Fibroblast of lung (primary cell): ENCODE measurements at regions not wholly inside any gene's neighbourhood (a gene's known extent, or its start where the extent isn't known, plus 50 kb on each side); places are given as distances from the start of the nearest gene placed in this dataset.

Source experiments
- DNase-seq, 2 donors: peaks; one replicate each; pipeline versions ENCODE4 v3.0.0 to v3.0.0-alpha.2; 2010; ENCODE audit warnings: low read depth in 2 of 2
- H2AFZ ChIP-seq: 2 replicates; pipeline ENCODE4 v1.5.1; 2012; ENCODE audit warnings: low read length, control low read depth, inconsistent platforms
- H3K27ac ChIP-seq: 2 replicates; pipeline ENCODE4 v1.5.1; 2011; ENCODE audit warnings: low read length, control low read depth; ENCODE audit not compliant: insufficient read depth
- H3K27me3 ChIP-seq: 2 replicates; pipeline ENCODE4 v1.5.1; 2011; ENCODE audit warnings: mild to moderate bottlenecking, low read length; ENCODE audit not compliant: control insufficient read depth, insufficient read depth
- H3K36me3 ChIP-seq: 2 replicates; pipeline ENCODE4 v1.5.1; 2011; ENCODE audit warnings: low read length; ENCODE audit not compliant: control insufficient read depth, insufficient read depth
- H3K4me1 ChIP-seq: 2 replicates; pipeline ENCODE4 v1.5.1; 2011; ENCODE audit warnings: low read length; ENCODE audit not compliant: control insufficient read depth, insufficient read depth; ENCODE audit errors: extremely low read depth
- H3K4me2 ChIP-seq: 2 replicates; pipeline ENCODE4 v1.5.1; 2011; ENCODE audit warnings: low read length, control low read depth; ENCODE audit not compliant: insufficient read depth; ENCODE audit errors: extremely low read depth
- H3K4me3 ChIP-seq, 4 experiments: fragments of 200-600 bp in 1 of 4; sonication (generic) in 1 of 4; replicated peaks in 1 of 4; 2 replicates each; pipeline ENCODE4 v1.5.1; 2011 to 2016; ENCODE audit warnings: low read length in 4 of 4, low read depth in 3 of 4, mild to moderate bottlenecking in 3 of 4, control low read depth in 2 of 4, inconsistent platforms in 1 of 4, mixed read lengths in 1 of 4; ENCODE audit not compliant: insufficient read depth in 1 of 4; ENCODE audit errors: control extremely low read depth in 1 of 4
- H3K79me2 ChIP-seq: 2 replicates; pipeline ENCODE4 v1.5.1; 2012; ENCODE audit warnings: mild to moderate bottlenecking, low read length, inconsistent platforms; ENCODE audit not compliant: control insufficient read depth, insufficient read depth
- H3K9ac ChIP-seq: 2 replicates; pipeline ENCODE4 v1.5.1; 2011; ENCODE audit warnings: mild to moderate bottlenecking, low read length, control low read depth; ENCODE audit not compliant: insufficient read depth
- H3K9me3 ChIP-seq: 2 replicates; pipeline ENCODE4 v1.5.1; 2012; ENCODE audit warnings: low read depth, low read length; ENCODE audit not compliant: control insufficient read depth, insufficient read depth
- H4K20me1 ChIP-seq: 2 replicates; pipeline ENCODE4 v1.5.1; 2011; ENCODE audit warnings: low read length; ENCODE audit not compliant: control insufficient read depth, insufficient read depth; ENCODE audit errors: extremely low read depth
- CTCF ChIP-seq, 2 donors: IDR thresholded peaks in 1 of 2; conservative IDR thresholded peaks in 1 of 2; 1 replicate in 1 of 2; 2 replicates in 1 of 2; pipeline ENCODE4 v1.5.1; 2011 to 2012; ENCODE audit warnings: low read length in 2 of 2, control low read depth in 1 of 2, inconsistent platforms in 1 of 2, low read depth in 1 of 2, mild to moderate bottlenecking in 1 of 2
- EZH2 ChIP-seq: IDR thresholded peaks from 2 replicates; pipeline ENCODE4 v1.5.1; 2012; ENCODE audit warnings: low read length, control low read depth, mild to moderate bottlenecking; ENCODE audit errors: missing control alignments

- Histone ChIP-seq H3K79me2 (no peaks in the 10 kb centered on the region), H3K4me3 (no peak overlapping the region), H3K4me1 (no peaks in the 10 kb centered on the region), H3K27ac (no peak overlapping the region), H3K9ac (no peak overlapping the region), H3K9me3 (no peaks in the 10 kb centered on the region), H3K4me2 (no peak overlapping the region), H3K27me3 (no peaks in the 10 kb centered on the region), H3K36me3 (no peaks in the 10 kb centered on the region), H2AFZ (no peak overlapping the region), H4K20me1 (no peaks in the 10 kb centered on the region)
- TF ChIP-seq EZH2 (no peak), CTCF (conservative IDR thresholded peaks at IDR 0.05 in 1 of 2, IDR thresholded peaks at IDR 0.05 in 1 of 2; ENCODE audit: low read depth in 1 of 2, low read length in 2 of 2) (no peak)
- DNase-seq = no peak
Observed at GRCh38 chr2:176984987-176985386, 227.6 kb upstream of the HNRNPA3 start.

GRCh38 chr2:176985871-176986270 lies 226.7 kb upstream of the HNRNPA3 start:
- Histone ChIP-seq H3K79me2 (no peaks in the 10 kb centered on the region), H3K36me3 (no peaks in the 10 kb centered on the region), H3K4me1 (no peaks in the 10 kb centered on the region), H3K9ac (no peak overlapping the region), H3K4me2 (no peak overlapping the region), H2AFZ (no peak overlapping the region), H4K20me1 (no peaks in the 10 kb centered on the region), H3K9me3 (no peaks in the 10 kb centered on the region), H3K4me3 (no peak overlapping the region), H3K27me3 (no peaks in the 10 kb centered on the region), H3K27ac (no peak overlapping the region)
- no peak for DNase-seq
- TF ChIP-seq EZH2 = no peak
- TF ChIP-seq CTCF (conservative IDR thresholded peaks at IDR 0.05 in 1 of 2, IDR thresholded peaks at IDR 0.05 in 1 of 2; ENCODE audit: low read depth in 1 of 2, low read length in 2 of 2) = no peak

GRCh38 chr2:176986487-176986886 lies 226.1 kb upstream of the HNRNPA3 start:
- no peak overlapping the region for H3K4me2 ChIP-seq
- H3K9me3 ChIP-seq = no peaks in the 10 kb centered on the region
- no peak for TF ChIP-seq EZH2
- no peak for TF ChIP-seq CTCF (conservative IDR thresholded peaks at IDR 0.05 in 1 of 2, IDR thresholded peaks at IDR 0.05 in 1 of 2; ENCODE audit: low read depth in 1 of 2, low read length in 2 of 2)
- no peaks in the 10 kb centered on the region for H3K27me3 ChIP-seq
- no peaks in the 10 kb centered on the region for H3K36me3 ChIP-seq
- H3K27ac ChIP-seq = no peak overlapping the region
- no peak overlapping the region for H2AFZ ChIP-seq
- no peak for DNase-seq
- H3K4me1 ChIP-seq = no peaks in the 10 kb centered on the region
- H3K4me3 ChIP-seq = no peak overlapping the region
- no peak overlapping the region for H3K9ac ChIP-seq
- H4K20me1 ChIP-seq = no peaks in the 10 kb centered on the region
- no peaks in the 10 kb centered on the region for H3K79me2 ChIP-seq
